MM.1S (cell line): ENCODE measurements at regions not wholly inside any gene's neighbourhood (a gene's known extent, or its start where the extent isn't known, plus 50 kb on each side); places are given as distances from the start of the nearest gene placed in this dataset.

Experiments used
- DNase-seq: peaks from one replicate; pipeline ENCODE4 v3.0.0-alpha.2; 2015
- H2AFZ ChIP-seq: fragments of 300-600 bp; sonication (generic); 2 replicates; pipeline ENCODE4 v1.6.0; 2016; ENCODE audit warnings: antibody characterized with exemption, low read length
- H3F3A ChIP-seq: fragments of 300-600 bp; sonication (generic); 2 replicates; pipeline ENCODE4 v1.6.1; 2016; ENCODE audit warnings: mild to moderate bottlenecking, antibody characterized with exemption, low read length, moderate library complexity, mixed read lengths; ENCODE audit not compliant: insufficient read depth
- H3K27ac ChIP-seq: fragments of 300-600 bp; sonication (generic); 2 replicates; pipeline ENCODE4 v1.5.1; 2016; ENCODE audit warnings: mild to moderate bottlenecking, low read length
- H3K27me3 ChIP-seq: fragments of 300-600 bp; sonication (generic); replicated peaks from 2 replicates; pipeline ENCODE4 v1.6.0; 2016; ENCODE audit warnings: low read length; ENCODE audit not compliant: insufficient read depth
- H3K36me3 ChIP-seq: fragments of 300-600 bp; sonication (generic); replicated peaks from 2 replicates; pipeline ENCODE4 v1.6.1; 2016; ENCODE audit warnings: mild to moderate bottlenecking, low read length, mixed read lengths; ENCODE audit not compliant: insufficient read depth
- H3K4me1 ChIP-seq: fragments of 300-600 bp; sonication (generic); 2 replicates; pipeline ENCODE4 v1.6.1; 2016; ENCODE audit warnings: low read length, mixed read lengths
- H3K4me2 ChIP-seq: fragments of 300-600 bp; sonication (generic); 2 replicates; pipeline ENCODE4 v1.6.0; 2016; ENCODE audit warnings: low read depth, low read length
- H3K4me3 ChIP-seq: fragments of 300-600 bp; sonication (generic); 2 replicates; pipeline ENCODE4 v1.5.1; 2016; ENCODE audit warnings: low read length, mixed read lengths
- H3K79me2 ChIP-seq: fragments of 300-600 bp; sonication (generic); 2 replicates; pipeline ENCODE4 v1.6.1; 2016; ENCODE audit warnings: mixed run types, low read length, mixed read lengths
- H3K9ac ChIP-seq: fragments of 300-600 bp; sonication (generic); 2 replicates; pipeline ENCODE4 v1.6.1; 2016; ENCODE audit warnings: low read length, mixed read lengths
- H3K9me2 ChIP-seq: fragments of 300-600 bp; sonication (generic); replicated peaks from 2 replicates; pipeline ENCODE4 v1.6.1; 2016; ENCODE audit warnings: mild to moderate bottlenecking, low read length, mixed read lengths; ENCODE audit not compliant: insufficient read depth
- H3K9me3 ChIP-seq: fragments of 300-600 bp; sonication (generic); replicated peaks from 2 replicates; pipeline ENCODE4 v1.6.1; 2016; ENCODE audit warnings: mild to moderate bottlenecking, low read length, mixed read lengths; ENCODE audit not compliant: insufficient read depth
- H4K20me1 ChIP-seq: fragments of 300-600 bp; sonication (generic); 2 replicates; pipeline ENCODE4 v1.6.1; 2016; ENCODE audit warnings: mild to moderate bottlenecking, low read length, moderate library complexity, mixed read lengths; ENCODE audit not compliant: insufficient read depth
- EZH2 ChIP-seq: fragments of 300-600 bp; sonication (generic); optimal IDR thresholded peaks from 2 replicates; pipeline ENCODE3; 2017; ENCODE audit warnings: low read depth, mild to moderate bottlenecking, antibody characterized with exemption, low read length, mixed read lengths
- EZH2phosphoT487 ChIP-seq: fragments of 300-600 bp; sonication (generic); IDR thresholded peaks from 2 replicates; pipeline ENCODE4 v1.6.1; 2018; ENCODE audit warnings: antibody characterized with exemption, low read length
- TF ChIP-seq, protein P1 (sequence below): fragments of 300-600 bp; sonication (generic); IDR thresholded peaks from 2 replicates; pipeline ENCODE4 v1.5.1; 2016; ENCODE audit warnings: antibody characterized with exemption, low read length, mixed read lengths

DNA sequence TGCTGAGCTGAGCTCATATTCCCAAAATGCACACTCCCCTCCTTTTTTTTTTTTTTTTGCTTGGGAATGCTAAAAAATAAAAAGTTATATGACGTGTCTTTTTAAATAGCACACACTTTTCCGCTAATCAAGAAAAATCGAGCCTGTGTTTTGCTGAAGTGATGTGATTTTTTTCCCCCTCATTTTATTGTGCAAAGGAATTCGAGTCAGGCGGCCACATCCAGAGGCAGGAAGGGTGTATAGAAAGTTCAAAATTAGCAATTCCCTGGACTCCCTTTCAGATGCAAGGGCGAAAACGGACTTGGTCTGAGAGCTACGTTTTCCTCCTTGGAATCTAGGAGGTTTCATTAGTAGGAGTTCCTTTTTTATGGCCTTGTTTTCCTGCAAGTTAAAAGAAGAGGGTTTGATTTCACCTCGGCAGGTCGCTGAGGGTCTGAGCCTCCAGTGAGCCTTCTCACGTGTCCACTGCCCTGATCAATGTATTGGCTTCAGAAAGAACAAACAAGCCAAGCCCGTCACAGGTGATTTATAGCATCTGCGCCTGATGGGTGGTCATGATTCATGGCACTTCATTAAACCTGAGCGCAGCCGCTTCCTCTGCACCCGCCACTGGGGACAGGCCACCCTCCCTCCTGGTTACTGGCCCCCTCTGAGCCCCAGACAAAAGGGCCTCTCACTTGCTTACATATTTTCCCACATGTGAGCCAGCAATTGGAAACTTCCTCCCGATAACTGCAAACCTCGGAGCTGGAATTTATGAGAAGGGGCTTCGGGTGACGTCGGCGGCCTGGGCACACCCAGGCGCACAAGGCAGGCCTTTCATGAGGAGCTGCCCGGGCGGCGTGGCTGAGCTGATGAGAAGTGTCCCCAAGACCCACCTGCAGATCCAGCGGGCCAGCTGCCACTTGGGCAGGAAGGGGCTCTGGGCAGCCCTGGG, 64.4 kb upstream of the LINC01488 start:
- H3K36me3 ChIP-seq: no peaks in the 10 kb centered on the region
- H3K9me2 ChIP-seq: no peaks in the 10 kb centered on the region
- H3K27me3 ChIP-seq: peaks cover 38% of the 10 kb centered on the region
- TF ChIP-seq, protein P1, sequence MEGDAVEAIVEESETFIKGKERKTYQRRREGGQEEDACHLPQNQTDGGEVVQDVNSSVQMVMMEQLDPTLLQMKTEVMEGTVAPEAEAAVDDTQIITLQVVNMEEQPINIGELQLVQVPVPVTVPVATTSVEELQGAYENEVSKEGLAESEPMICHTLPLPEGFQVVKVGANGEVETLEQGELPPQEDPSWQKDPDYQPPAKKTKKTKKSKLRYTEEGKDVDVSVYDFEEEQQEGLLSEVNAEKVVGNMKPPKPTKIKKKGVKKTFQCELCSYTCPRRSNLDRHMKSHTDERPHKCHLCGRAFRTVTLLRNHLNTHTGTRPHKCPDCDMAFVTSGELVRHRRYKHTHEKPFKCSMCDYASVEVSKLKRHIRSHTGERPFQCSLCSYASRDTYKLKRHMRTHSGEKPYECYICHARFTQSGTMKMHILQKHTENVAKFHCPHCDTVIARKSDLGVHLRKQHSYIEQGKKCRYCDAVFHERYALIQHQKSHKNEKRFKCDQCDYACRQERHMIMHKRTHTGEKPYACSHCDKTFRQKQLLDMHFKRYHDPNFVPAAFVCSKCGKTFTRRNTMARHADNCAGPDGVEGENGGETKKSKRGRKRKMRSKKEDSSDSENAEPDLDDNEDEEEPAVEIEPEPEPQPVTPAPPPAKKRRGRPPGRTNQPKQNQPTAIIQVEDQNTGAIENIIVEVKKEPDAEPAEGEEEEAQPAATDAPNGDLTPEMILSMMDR: no peak
- TF ChIP-seq EZH2: no peak
- no peak for TF ChIP-seq EZH2phosphoT487
- no peaks in the 10 kb centered on the region for H4K20me1 ChIP-seq
- no peak overlapping the region for H2AFZ ChIP-seq
- H3K79me2 ChIP-seq: no peaks in the 10 kb centered on the region
- no peaks in the 10 kb centered on the region for H3F3A ChIP-seq
- H3K9ac ChIP-seq: no peak overlapping the region
- H3K27ac ChIP-seq: no peak overlapping the region
- H3K4me2 ChIP-seq: no peak overlapping the region
- H3K9me3 ChIP-seq: no peaks in the 10 kb centered on the region
- DNase-seq: no peak
- no peak overlapping the region for H3K4me3 ChIP-seq
- no peaks in the 10 kb centered on the region for H3K4me1 ChIP-seq

DNA sequence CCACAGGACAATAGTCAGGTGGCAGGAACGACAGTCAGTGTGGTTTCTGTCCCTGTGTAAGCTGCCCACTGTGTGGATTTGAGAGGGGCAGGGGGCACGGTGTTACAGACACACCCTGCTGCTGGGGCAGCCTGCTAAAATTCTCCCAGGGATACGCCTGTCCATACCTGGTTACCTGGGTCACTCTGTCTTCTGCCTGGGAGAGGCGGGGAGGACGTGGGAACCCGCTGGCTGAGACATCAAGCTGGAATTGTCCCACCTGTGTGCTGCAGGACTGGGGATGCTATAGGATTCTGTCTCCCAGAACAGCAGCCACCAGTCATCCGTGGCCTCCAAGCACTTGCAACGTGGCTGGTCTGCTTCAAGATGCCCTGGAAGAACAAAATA, 63.8 kb upstream of the LINC01488 start:
- no peaks in the 10 kb centered on the region for H3K4me1 ChIP-seq
- H3K9me2 ChIP-seq: no peaks in the 10 kb centered on the region
- no peak overlapping the region for H2AFZ ChIP-seq
- no peaks in the 10 kb centered on the region for H3K36me3 ChIP-seq
- H3F3A ChIP-seq: no peaks in the 10 kb centered on the region
- TF ChIP-seq EZH2 (no peak), EZH2phosphoT487 (no peak)
- TF ChIP-seq, protein P1: no peak
- H3K9ac ChIP-seq: no peak overlapping the region
- no peaks in the 10 kb centered on the region for H4K20me1 ChIP-seq
- peaks cover 37% of the 10 kb centered on the region for H3K27me3 ChIP-seq
- no peak overlapping the region for H3K4me2 ChIP-seq
- no peak overlapping the region for H3K4me3 ChIP-seq
- DNase-seq: no peak
- no peaks in the 10 kb centered on the region for H3K79me2 ChIP-seq
- H3K9me3 ChIP-seq: no peaks in the 10 kb centered on the region
- no peak overlapping the region for H3K27ac ChIP-seq

DNA sequence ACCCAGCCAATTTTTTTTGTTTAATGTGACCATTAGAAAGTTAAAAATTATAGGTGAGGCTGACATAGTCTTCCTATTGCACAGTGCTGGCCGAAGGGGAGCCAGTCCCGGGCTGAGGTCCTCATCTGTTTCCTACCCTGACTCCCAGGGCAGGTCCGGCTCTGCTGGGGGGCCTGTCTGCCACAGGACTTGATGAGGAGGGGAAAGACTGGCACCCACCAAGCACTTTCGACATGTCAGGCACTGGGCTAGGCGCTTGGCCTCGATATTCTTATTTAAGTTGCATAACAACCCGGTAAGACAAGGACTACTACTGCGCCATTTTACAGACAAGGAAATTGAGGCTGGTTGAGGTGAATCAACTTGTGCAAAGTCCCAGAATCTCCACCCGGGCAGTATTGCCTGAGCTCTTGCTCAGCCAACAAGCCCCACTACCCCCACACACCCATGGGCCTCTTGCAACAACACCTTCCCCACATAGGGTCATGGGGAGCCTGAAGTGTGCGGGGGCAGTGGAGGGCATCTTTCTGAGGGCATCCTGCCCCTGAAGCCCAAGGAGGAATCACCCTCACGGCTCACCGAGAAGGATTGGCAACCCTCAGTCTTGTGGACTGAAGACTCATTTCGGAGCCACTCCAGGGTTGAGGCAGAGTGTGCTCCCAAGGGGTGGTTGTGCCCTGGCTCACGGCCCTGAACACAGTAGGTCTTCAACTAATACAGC, 62.7 kb upstream of the LINC01488 start:
- Histone ChIP-seq H3K9me2 (no peaks in the 10 kb centered on the region), H3K79me2 (no peaks in the 10 kb centered on the region), H3K9me3 (no peaks in the 10 kb centered on the region), H3K27me3 (peaks cover 37% of the 10 kb centered on the region), H3K27ac (no peak overlapping the region), H2AFZ (no peak overlapping the region), H3F3A (no peaks in the 10 kb centered on the region), H3K4me1 (no peaks in the 10 kb centered on the region), H3K4me3 (no peak overlapping the region), H4K20me1 (no peaks in the 10 kb centered on the region), H3K4me2 (no peak overlapping the region), H3K36me3 (no peaks in the 10 kb centered on the region), H3K9ac (no peak overlapping the region)
- DNase-seq: no peak
- TF ChIP-seq, protein P1: no peak
- TF ChIP-seq EZH2 (no peak), EZH2phosphoT487 (no peak)
